Heart right ventricle (tissue), 16 donors: ENCODE measurements at regions not wholly inside any gene's neighbourhood (a gene's known extent, or its start where the extent isn't known, plus 50 kb on each side); places are given as distances from the start of the nearest gene placed in this dataset.

Experiments used
- ATAC-seq, 8 donors: fragments of 200-7000 bp; cut with Tn5 transposase; one replicate each; pipeline ENCODE4 v1.9.1; 2020; ENCODE audit warnings: mild to moderate bottlenecking in 8 of 8, moderate library complexity in 8 of 8, moderate number of reproducible peaks in 1 of 8
- DNase-seq, 2 donors: peaks; one replicate each; pipeline ENCODE4 v3.0.0-alpha.2; 2020
- H3K27ac ChIP-seq, 10 donors: fragments of 200-600 bp; sonication (generic) in 2 of 10; one replicate each; pipeline versions ENCODE4 v1.5.0 to v1.8.0; 2020 to 2022; ENCODE audit warnings: mild to moderate bottlenecking in 3 of 10
- H3K27me3 ChIP-seq, 7 donors: fragments of 200-600 bp; one replicate each; pipeline ENCODE4 v1.8.0; 2021 to 2022; ENCODE audit warnings: mild to moderate bottlenecking in 2 of 7
- H3K36me3 ChIP-seq, 9 donors: fragments of 200-600 bp; sonication (generic) in 1 of 9; one replicate each; pipeline versions ENCODE4 v1.5.0 to v1.8.0; 2020 to 2022; ENCODE audit warnings: mild to moderate bottlenecking in 2 of 9
- H3K4me1 ChIP-seq, 9 donors: fragments of 200-600 bp; sonication (generic) in 1 of 9; one replicate each; pipeline versions ENCODE4 v1.5.0 to v1.8.0; 2020 to 2022; ENCODE audit warnings: mild to moderate bottlenecking in 4 of 9
- H3K4me3 ChIP-seq, 10 donors: fragments of 200-600 bp; sonication (generic) in 2 of 10; one replicate each; pipeline versions ENCODE4 v1.5.0 to v1.8.0; 2020 to 2022; ENCODE audit warnings: mild to moderate bottlenecking in 7 of 10, moderate library complexity in 2 of 10
- H3K9me3 ChIP-seq, 11 donors: fragments of 200-600 bp in 10 of 11; sonication (generic) in 2 of 11; one replicate each; pipeline versions ENCODE4 v1.5.0 to v1.8.0; 2013 to 2022; ENCODE audit warnings: mild to moderate bottlenecking in 2 of 11, control low read depth in 1 of 11, moderate library complexity in 1 of 11
- WGBS, 2 donors: extraction: QIAGEN DNeasy Blood & Tissue Kit; methylation state at CpG; one replicate each; pipeline ENCODE4 v1.1.7; 2013; ENCODE audit warnings: inconsistent platforms in 1 of 2; 5-methylcytosine and 5-hydroxymethylcytosine counted together
- intact Hi-C, 10 donors: fragments of 100-400 bp; cut with DNase I; formaldehyde crosslinking; loops; one replicate each; pipeline versions ENCODE4 v1.11.1 to v1.14.2; 2022
- TF ChIP-seq, protein P1 (sequence below), 9 donors: fragments of 200-600 bp; sonication (generic) in 2 of 9; IDR thresholded peaks; one replicate each; pipeline versions ENCODE4 v1.5.0 to v1.8.0; 2021 to 2022; ENCODE audit warnings: antibody characterized with exemption in 9 of 9, mild to moderate bottlenecking in 5 of 9, moderate library complexity in 1 of 9
- donor health status: Arrhythmogenic right ventricular cardiomyopathy.
- donor health status: ischemic (EF 13 %, LVEDD 7.1; RV severe dilation, severe dysfunction).
- donor health status: healthy with polysubstance abuse.
- donor health status: DM: no; HTN: yes; CAD: no.
- donor health status: DM: no; HTN: no; CAD: no.
- donor health status: ischemic (EF 25% LVEDD 6.9; RV normal size, moderate dysfunction).
- donor health status: ischemic (EF 25% LVEDD 5.7; RV mildly dilated, moderate dysfunction).
- donor health status: healthy.
- donor health status: DM: yes; HTN: yes; CAD: no.
- donor health status: Ischemic cardiomyopathy.
- donor health status: ischemic (EF 35%, LVEDD 5.7; RV mildly dilated, moderate dysfunction).
- donor health status: nonischemic (EF 11% LVEDD 7.7; RV severe dilation, severe dysfunction).
- donor health status: DM: yes; HTN: yes; CAD: no.
- donor health status: PGD.
- donor health status: ischemic (EF 29% LVEDD 5.4; RV normal size, mild dysfunction).
- donor health status: nonischemic (EF 23%, LVEDD 6.1; RV moderate dilation, normal function).

DNA sequence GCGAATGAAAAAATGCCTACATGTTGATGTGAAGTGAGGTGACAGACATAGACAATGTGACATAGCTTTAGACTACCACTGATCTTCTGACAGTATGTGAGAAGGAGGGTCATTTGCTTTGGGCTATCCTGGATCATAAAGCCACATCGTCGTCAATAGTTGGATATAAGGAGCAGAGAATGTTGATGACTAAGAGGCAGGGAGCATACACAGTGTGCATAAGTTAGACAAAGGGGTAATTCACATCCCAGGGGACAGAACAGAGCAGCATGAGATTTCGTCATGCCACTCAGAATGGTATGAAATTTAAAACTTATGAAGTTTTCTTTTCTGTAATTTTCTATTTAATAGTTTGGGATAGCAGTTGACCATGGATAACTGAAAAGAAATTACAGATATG is 403.2 kb downstream of the DSC3 start:
- no peak overlapping the region for H3K27ac ChIP-seq
- 77 to 87% methylated on average over 4 of the region's 4 CpGs for WGBS, 2 donors
- no peak overlapping the region for H3K4me3 ChIP-seq
- DNase-seq (no peak), ATAC-seq (no peak)
- no peaks in the 10 kb centered on the region for H3K36me3 ChIP-seq
- no peaks in the 10 kb centered on the region for H3K4me1 ChIP-seq
- TF ChIP-seq, protein P1, sequence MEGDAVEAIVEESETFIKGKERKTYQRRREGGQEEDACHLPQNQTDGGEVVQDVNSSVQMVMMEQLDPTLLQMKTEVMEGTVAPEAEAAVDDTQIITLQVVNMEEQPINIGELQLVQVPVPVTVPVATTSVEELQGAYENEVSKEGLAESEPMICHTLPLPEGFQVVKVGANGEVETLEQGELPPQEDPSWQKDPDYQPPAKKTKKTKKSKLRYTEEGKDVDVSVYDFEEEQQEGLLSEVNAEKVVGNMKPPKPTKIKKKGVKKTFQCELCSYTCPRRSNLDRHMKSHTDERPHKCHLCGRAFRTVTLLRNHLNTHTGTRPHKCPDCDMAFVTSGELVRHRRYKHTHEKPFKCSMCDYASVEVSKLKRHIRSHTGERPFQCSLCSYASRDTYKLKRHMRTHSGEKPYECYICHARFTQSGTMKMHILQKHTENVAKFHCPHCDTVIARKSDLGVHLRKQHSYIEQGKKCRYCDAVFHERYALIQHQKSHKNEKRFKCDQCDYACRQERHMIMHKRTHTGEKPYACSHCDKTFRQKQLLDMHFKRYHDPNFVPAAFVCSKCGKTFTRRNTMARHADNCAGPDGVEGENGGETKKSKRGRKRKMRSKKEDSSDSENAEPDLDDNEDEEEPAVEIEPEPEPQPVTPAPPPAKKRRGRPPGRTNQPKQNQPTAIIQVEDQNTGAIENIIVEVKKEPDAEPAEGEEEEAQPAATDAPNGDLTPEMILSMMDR (IDR thresholded peaks at IDR 0.05): no peak
- intact Hi-C loops: no loop called here
- peaks cover 0 to 6% (median 0%) of the 10 kb centered on the region in 11 donors for H3K9me3 ChIP-seq
- no peaks in the 10 kb centered on the region for H3K27me3 ChIP-seq

DNA sequence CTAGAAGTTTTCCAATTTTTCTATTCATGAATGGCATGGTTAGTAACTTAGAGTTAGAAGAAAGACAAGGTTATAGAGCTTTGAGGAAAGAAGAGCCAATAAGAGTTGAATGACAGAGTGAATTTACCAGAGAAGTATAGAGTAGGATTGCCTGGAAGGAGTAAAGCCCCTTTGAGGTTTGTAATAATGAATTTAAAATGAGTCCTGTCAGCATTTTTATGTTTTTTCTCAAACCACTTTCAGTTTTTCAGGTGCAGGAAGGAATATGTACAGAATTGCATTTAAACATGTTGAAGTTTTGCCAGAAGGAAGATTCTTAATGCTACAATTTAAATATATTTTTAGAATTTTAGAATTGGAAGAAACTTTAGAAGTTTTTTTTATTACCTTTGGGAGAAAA is 408.3 kb downstream of the DSC3 start:
- Histone ChIP-seq H3K4me3 (no peak overlapping the region), H3K36me3 (no peaks in the 10 kb centered on the region), H3K9me3 (peaks cover 0 to 24% (median 0%) of the 10 kb centered on the region in 11 donors), H3K27ac (no peak overlapping the region), H3K4me1 (no peaks in the 10 kb centered on the region), H3K27me3 (no peaks in the 10 kb centered on the region)
- TF ChIP-seq, protein P1 (IDR thresholded peaks at IDR 0.05): no peak
- intact Hi-C loops: no loop called here
- no peak for DNase-seq
- ATAC-seq: no peak

DNA sequence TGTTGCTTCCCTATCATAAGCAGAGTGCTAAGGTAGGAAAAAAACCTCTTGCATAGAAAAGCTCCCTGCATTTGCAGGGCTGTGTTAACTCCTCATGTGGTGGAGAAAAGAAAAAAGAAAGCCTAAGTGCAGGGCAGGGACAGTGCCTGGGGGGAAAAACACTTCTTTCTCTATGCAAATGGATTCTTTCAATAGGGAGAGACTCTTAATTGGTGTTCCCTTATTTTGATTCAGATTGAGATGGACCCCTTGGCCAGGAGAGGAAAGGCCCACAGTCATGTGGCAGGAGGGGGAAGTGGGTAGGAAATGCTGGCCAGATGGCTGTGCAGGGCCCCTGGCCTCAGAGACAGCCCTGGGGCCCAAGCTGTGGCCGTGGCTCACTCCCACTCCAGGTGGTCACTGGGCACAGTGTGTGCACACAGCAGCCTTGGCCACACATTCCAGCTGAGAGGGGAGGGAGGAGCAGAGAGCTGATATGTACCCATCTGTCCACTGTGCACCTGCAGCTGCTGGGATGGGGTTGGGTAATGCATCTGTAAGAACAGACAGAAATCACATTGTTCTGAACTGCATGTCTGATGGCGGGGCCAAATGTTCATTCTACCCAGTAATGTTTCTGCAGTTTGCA is 410.4 kb downstream of the DSC3 start:
- DNase-seq (no peak), ATAC-seq (no peak)
- TF ChIP-seq, protein P1 (IDR thresholded peaks at IDR 0.05): no peak
- Histone ChIP-seq H3K27me3 (no peaks in the 10 kb centered on the region), H3K27ac (no peak overlapping the region), H3K9me3 (peaks cover 0 to 25% (median 0%) of the 10 kb centered on the region in 11 donors), H3K36me3 (no peaks in the 10 kb centered on the region), H3K4me1 (no peaks in the 10 kb centered on the region), H3K4me3 (no peak overlapping the region)
- intact Hi-C loops: no loop called here
- WGBS, 2 donors: 65 to 70% methylated on average over 2 of the region's 2 CpGs

DNA sequence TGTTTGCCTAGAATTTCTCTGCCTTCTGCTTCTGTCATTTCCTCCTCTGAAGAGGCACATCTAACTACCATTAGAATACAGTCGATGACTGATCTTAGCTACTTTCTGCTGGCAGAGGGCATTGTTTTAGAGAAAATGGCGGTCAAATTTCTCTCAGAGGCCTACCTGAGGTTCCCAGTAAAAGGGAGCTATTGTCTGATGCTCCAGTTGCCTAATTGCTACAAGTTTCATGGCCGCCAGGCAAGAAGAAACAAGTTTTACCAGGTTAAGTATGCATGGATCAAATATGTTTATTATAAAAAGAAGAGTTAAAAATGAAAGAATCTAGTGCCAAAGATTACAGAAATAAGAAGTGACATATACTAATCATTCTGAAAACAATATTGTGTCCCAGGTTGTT is 416.6 kb downstream of the DSC3 start:
- H3K36me3 ChIP-seq: no peaks in the 10 kb centered on the region
- no peaks in the 10 kb centered on the region for H3K27me3 ChIP-seq
- H3K27ac ChIP-seq: no peak overlapping the region
- WGBS, 2 donors: 80 to 86% methylated on average over 3 of the region's 3 CpGs
- peaks cover 0 to 16% (median 0%) of the 10 kb centered on the region in 11 donors for H3K9me3 ChIP-seq
- H3K4me3 ChIP-seq: no peak overlapping the region
- no peak for ATAC-seq
- TF ChIP-seq, protein P1 (IDR thresholded peaks at IDR 0.05): no peak
- intact Hi-C loops: no loop called here
- H3K4me1 ChIP-seq: no peaks in the 10 kb centered on the region
- no peak for DNase-seq
